Esophagus muscularis mucosa (tissue), 4 donors: ENCODE measurements at regions not wholly inside any gene's neighbourhood (a gene's known extent, or its start where the extent isn't known, plus 50 kb on each side); places are given as distances from the start of the nearest gene placed in this dataset.

Experiments
- CTCF ChIP-seq, 3 experiments: fragments of 200-600 bp in 2 of 3; fragments of 450-650 bp in 1 of 3; sonication (generic) in 2 of 3; IDR thresholded peaks; one replicate each; pipeline ENCODE4 v1.5.1; 2017 to 2019; ENCODE audit warnings: antibody characterized with exemption in 3 of 3, mild to moderate bottlenecking in 2 of 3, moderate library complexity in 1 of 3
- EP300 ChIP-seq: sonication (generic); formaldehyde crosslinking; IDR thresholded peaks from one replicate; pipeline ENCODE4 v1.6.1; 2017; ENCODE audit warnings: antibody characterized with exemption
- POLR2A ChIP-seq: fragments of 450-650 bp; IDR thresholded peaks from one replicate; pipeline ENCODE4 v1.6.1; 2017; ENCODE audit warnings: antibody characterized with exemption, moderate library complexity, mild to moderate bottlenecking, low read depth
- POLR2AphosphoS5 ChIP-seq, 2 donors: sonication (generic); formaldehyde crosslinking; IDR thresholded peaks; one replicate each; pipeline ENCODE4 v1.6.1; 2017; ENCODE audit warnings: antibody characterized with exemption in 2 of 2

- TF ChIP-seq CTCF (IDR thresholded peaks at IDR 0.05) (no peak), POLR2A (no peak), EP300 (no peak), POLR2AphosphoS5 (IDR thresholded peaks at IDR 0.05) (no peak)
Measured at GRCh38 chr1:115924770-115925169, 51.5 kb upstream of the SLC22A15 start.
